ENCODE measurements at regions not wholly inside any gene's neighbourhood (a gene's known extent, or its start where the extent isn't known, plus 50 kb on each side); places are given as distances from the start of the nearest gene placed in this dataset.
"Not testable (repeated sequence)": the region's sequence is repeated elsewhere in the genome, so short reads cannot be mapped to it uniquely, and the experiment has no call there.

DNA sequence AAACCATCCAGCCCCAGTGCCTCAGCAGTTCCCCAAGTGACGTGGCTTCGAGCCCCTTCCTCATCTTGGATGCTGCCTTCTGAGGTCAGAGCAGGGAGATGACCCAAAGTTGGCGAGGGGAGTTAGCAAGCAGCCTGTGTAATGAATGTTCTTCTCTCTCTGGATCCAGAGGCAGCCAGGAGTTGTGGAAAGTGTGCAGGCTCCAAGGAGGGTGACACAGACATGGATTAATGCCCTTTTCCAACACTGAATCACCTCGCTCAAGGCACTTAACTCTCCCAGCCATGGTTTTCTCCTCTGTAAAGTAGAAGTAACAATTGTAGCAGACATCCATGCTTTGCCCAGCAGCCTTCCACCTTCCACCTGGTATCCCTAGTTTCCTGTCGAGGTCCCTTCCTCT lies 64.6 kb upstream of the HAND1 start:
- H3K36me3 ChIP-seq, result no peaks in the 10 kb centered on the region
- no peaks in the 10 kb centered on the region for H3K9me3 ChIP-seq (replicated peaks)
- peaks cover 13% of the 10 kb centered on the region for H3K27me3 ChIP-seq
- no peak overlapping the region for H3K27ac ChIP-seq
- H3K4me1 ChIP-seq, result no peaks in the 10 kb centered on the region
- no peak overlapping the region for H3K4me3 ChIP-seq
- no peak for DNase-seq

DNA sequence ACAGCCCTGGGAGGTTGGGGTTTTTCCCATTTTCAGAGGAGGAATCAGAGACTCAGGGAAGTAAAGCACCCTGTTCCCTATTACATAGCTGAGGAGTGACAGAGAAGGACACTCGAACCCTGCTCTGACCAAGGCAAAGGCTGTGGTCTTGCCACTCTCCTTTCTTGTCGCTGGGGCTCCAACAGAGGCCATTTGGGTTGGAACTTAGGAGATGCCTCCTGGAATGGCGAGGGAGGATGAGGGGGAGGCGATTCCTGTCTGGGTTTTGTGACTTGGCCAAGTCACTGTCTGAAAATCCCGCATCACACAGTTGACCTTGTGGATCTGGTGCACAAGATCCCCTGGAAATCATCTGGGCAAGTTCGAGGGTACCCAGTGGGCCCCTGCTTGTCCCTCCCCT lies 64.0 kb upstream of the HAND1 start:
- DNase-seq, result no peak
- no peaks in the 10 kb centered on the region for H3K9me3 ChIP-seq (replicated peaks)
- no peak overlapping the region for H3K4me3 ChIP-seq
- H3K27me3 ChIP-seq, result peaks cover 13% of the 10 kb centered on the region
- H3K27ac ChIP-seq, result no peak overlapping the region
- H3K4me1 ChIP-seq, result no peaks in the 10 kb centered on the region
- no peaks in the 10 kb centered on the region for H3K36me3 ChIP-seq

DNA sequence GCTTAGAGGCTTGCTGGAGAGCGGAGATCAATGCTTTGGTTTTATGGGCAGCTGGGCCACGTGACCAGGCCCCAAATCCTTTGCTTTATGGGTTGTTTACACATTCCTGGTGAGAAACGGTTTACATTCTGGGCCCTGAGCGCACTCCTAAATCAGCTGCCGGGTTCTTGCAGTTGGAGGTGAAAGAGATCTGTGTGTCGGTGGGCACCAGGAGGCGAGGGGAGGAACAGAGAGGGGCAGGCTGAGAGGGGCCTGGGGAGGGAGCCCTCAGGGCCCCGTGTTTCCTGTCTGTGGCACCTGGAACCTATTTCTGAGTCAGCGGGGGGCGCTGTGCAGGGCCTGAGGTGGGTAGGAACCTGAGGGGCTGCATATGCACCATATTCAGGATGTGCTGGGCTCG lies 63.5 kb upstream of the HAND1 start:
- Histone ChIP-seq H3K36me3 (no peaks in the 10 kb centered on the region), H3K4me1 (no peaks in the 10 kb centered on the region), H3K27ac (no peak overlapping the region), H3K9me3 (replicated peaks) (no peaks in the 10 kb centered on the region), H3K27me3 (peaks cover 13% of the 10 kb centered on the region), H3K4me3 (no peak overlapping the region)
- DNase-seq, result no peak

DNA sequence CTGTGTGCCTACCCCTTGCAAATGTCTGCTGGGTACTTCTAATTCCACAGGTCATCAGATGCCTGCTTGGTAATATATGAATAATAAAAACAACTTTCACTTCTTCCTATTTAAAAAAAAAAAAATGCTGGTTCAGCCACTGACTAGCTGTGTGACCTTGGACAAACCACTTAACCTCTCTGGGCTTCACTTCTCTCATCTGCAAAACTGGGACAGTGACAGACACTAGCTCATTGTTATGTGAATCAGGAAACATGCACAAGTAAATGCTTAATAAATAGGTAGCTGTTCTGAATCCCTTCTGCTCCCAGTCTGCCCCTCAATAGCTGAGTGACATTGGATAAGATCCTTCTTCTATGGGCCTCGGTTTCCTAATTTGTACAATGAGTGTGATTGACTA lies 62.6 kb upstream of the HAND1 start:
- no peak for DNase-seq
- H3K4me3 ChIP-seq, result no peak overlapping the region
- no peaks in the 10 kb centered on the region for H3K4me1 ChIP-seq
- no peaks in the 10 kb centered on the region for H3K36me3 ChIP-seq
- H3K9me3 ChIP-seq (replicated peaks), result no peaks in the 10 kb centered on the region
- no peak overlapping the region for H3K27ac ChIP-seq
- H3K27me3 ChIP-seq, result peaks cover 13% of the 10 kb centered on the region

DNA sequence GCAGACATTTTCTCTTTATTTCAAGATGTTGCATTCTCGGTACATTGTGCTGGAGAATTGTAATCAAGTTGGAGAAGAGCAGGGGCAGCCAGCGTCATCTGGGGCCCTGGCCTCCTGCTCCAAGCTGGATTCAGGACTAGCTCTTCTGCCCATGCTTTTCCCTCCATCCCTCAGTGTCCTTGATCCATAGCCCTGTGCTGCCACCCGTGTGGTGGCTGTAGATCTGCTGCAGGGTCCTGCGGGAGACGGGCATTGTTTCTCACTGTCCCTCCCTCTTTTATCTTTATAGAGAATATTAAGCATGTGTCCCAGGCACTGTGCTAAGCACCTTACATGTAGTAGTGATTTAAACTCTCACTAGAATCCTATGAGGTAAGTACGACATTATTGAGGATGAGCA lies 60.5 kb upstream of the HAND1 start:
- Histone ChIP-seq H3K27me3 (peaks cover 16% of the 10 kb centered on the region), H3K4me1 (no peaks in the 10 kb centered on the region), H3K36me3 (no peaks in the 10 kb centered on the region), H3K9me3 (replicated peaks) (no peaks in the 10 kb centered on the region), H3K4me3 (no peak overlapping the region), H3K27ac (no peak overlapping the region)
- no peak for DNase-seq

DNA sequence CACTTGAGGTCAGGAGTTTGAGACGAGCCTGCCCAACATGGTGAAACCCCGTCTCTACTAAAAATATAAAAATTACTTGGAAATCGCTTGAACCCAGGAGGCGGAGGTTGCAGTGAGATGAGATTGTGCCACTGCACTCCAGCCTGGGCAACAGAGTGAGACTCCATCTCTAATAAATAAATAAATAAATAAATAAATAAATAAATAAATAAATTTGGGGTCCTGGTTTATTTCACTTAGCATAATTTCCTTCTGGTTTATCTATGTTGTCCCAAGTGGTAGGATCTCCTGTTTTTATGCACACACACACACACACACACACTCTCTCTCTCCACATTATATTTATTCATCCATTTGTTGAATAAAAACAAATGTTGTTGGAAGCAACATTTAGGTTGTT lies 58.4 kb upstream of the HAND1 start:
- H3K27me3 ChIP-seq; H3K4me1 ChIP-seq; H3K4me3 ChIP-seq; H3K9me3 ChIP-seq (replicated peaks); H3K36me3 ChIP-seq; DNase-seq; H3K27ac ChIP-seq: not testable (repeated sequence)

DNA sequence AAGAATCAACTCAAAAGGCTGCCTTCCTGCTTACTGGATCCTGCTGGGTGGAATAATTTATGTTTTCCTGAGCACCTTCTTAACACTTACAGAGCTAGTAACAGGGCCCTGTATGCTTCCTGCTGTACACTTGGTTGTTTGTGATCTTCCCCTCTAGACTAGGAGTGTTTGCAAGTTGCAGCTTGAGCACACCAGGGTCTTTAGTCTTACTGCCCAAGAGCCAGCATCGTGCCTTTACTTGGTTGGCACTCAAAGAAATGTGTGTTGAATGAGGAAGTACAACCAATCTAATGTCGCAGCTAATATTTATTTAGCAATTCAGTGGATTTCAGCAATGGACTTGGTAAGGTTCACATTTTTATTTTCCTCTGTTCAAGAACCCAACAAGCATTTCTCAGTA lies 57.5 kb upstream of the HAND1 start:
- H3K4me3 ChIP-seq, result no peak overlapping the region
- no peaks in the 10 kb centered on the region for H3K4me1 ChIP-seq
- H3K36me3 ChIP-seq, result no peaks in the 10 kb centered on the region
- DNase-seq, result no peak
- no peak overlapping the region for H3K27ac ChIP-seq
- no peaks in the 10 kb centered on the region for H3K9me3 ChIP-seq (replicated peaks)
- H3K27me3 ChIP-seq, result peaks cover 6% of the 10 kb centered on the region; the same call in 1 of the 2 replicates

DNA sequence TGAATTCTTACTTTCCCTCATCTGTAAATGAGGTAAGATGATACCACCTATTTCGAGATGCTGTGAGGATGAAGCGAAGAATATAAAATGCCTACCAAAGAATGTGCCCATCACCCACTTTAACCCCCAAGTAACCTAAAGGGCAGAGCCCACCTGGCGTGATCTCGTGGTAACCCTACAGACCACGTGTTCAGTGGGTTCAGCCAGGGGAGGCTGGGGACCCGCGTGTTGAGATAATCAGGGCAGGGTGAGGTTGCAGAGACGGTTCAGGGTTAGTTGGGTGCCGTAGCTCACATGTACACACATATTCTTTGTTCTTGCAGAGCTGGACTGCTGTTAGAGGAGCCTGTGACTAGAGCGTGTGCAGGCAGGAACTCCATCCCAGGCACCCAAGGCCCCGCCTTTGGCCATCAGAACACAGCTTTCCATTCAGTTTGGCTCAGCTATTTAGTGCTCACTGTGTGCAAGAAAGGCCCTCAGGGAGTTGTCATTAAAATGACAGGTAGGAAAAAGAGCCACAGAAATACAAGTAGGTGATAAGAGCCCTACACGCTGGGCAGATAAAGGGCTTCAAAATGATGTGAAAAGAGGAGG lies 56.5 kb upstream of the HAND1 start:
- DNase-seq, result no peak
- Histone ChIP-seq H3K4me1 (no peaks in the 10 kb centered on the region), H3K4me3 (no peak overlapping the region), H3K27me3 (peaks cover 6% of the 10 kb centered on the region; the same call in 1 of the 2 replicates), H3K36me3 (no peaks in the 10 kb centered on the region), H3K27ac (no peak overlapping the region), H3K9me3 (replicated peaks) (no peaks in the 10 kb centered on the region)

DNA sequence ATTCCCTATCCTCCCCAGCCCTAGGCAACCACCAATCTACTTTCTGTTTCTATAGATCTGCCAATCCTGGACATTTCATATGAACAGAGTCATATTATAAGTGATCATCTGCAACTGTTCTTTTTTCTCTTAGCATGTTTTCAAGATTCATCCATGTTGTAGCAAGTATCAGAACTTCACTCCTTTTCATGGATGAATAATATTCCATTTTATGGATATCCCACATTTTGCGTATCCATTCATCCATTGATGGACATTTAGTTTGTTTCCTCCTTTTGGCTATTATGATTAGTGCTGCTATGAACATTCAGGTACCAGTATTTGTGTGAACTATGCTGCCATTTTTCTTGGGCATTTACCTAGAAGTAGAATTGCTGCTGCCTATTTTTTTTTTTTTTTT lies 51.3 kb upstream of the HAND1 start:
- H3K27ac ChIP-seq, result no peak overlapping the region
- no peaks in the 10 kb centered on the region for H3K36me3 ChIP-seq
- H3K4me3 ChIP-seq, result no peak overlapping the region
- H3K4me1 ChIP-seq, result no peaks in the 10 kb centered on the region
- 0 out of 2 replicates have a peak, but pooled peaks cover 3% of the 10 kb centered on the region for H3K9me3 ChIP-seq (replicated peaks)
- H3K27me3 ChIP-seq, result peaks cover 4% of the 10 kb centered on the region; the same call in 1 of the 2 replicates
- DNase-seq, result no peak

DNA sequence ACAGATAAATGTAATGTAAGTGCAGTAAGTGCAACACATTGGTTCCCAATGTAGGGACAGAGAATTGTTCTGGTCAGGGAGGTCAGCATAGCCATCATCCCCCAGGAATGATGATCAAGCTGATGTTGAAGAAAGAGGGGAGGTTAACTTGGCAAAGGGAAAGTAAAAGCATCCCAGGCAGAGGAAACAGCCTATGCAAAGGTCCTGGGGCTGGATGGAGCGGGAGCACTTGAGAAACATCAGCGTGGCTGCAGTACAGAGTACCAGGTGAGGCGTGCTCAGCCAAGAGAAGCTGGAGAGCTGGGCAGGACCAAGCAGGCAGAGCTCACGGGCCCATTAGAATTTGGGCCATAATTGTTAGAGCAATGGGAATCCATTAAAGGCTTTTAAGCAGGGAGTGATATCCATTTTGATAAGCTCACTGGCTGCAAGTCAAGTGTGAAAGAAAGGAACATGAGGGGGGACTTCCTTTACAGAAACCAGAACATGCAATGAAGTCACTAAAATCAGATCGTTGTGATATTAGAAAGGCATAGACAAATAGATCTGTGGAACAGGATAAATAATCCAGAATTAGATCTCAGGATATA lies 50.1 kb upstream of the HAND1 start:
- H3K27ac ChIP-seq, result no peak overlapping the region
- 0 out of 2 replicates have a peak, but pooled peaks cover 3% of the 10 kb centered on the region for H3K9me3 ChIP-seq (replicated peaks)
- H3K36me3 ChIP-seq, result no peaks in the 10 kb centered on the region
- no peak overlapping the region for H3K4me3 ChIP-seq
- peaks cover 11% of the 10 kb centered on the region for H3K4me1 ChIP-seq
- DNase-seq, result no peak
- H3K27me3 ChIP-seq, result no peaks in the 10 kb centered on the region; the same call in 1 of the 2 replicates
